MCF 10A (cell line): ENCODE measurements at regions not wholly inside any gene's neighbourhood (a gene's known extent, or its start where the extent isn't known, plus 50 kb on each side); places are given as distances from the start of the nearest gene placed in this dataset.

Experiments
- BruUV-seq: library from RNA; stranded (reverse); fragments of 400-500 nt; replicated peaks from 2 replicates; lab custom pipeline; 2021; lab: Mats Ljungman, UMichigan
- CTCF ChIA-PET: fragments of 300-600 bp; sonication (Branson Sonifier 250); formaldehyde crosslinking; extraction: SDS; loops from one replicate; lab custom pipeline; 2021; ENCODE audit warnings: antibody characterized with exemption, inconsistent platforms; lab: Yijun Ruan, JAX
- POLR2A ChIA-PET: fragments of 300-600, 350-650 bp; sonication (Branson Sonifier 250); formaldehyde crosslinking; extraction: SDS; loops from one replicate; lab custom pipeline; 2020; ENCODE audit warnings: antibody characterized with exemption, inconsistent platforms; lab: Yijun Ruan, JAX
- DNase-seq: peaks from one replicate; pipeline ENCODE4 v3.0.0-alpha.2; 2018; ENCODE audit not compliant: unreplicated experiment
- H3K27ac Mint-ChIP-seq: one replicate; pipeline ENCODE4 v1.8.0; 2022; ENCODE audit warnings: mild to moderate bottlenecking, low read depth, mixed read lengths; ENCODE audit not compliant: unreplicated experiment
- H3K27me3 Mint-ChIP-seq: one replicate; pipeline ENCODE4 v1.8.0; 2022; ENCODE audit warnings: mixed read lengths; ENCODE audit not compliant: insufficient read depth, unreplicated experiment
- H3K36me3 Mint-ChIP-seq: one replicate; pipeline ENCODE4 v1.8.0; 2022; ENCODE audit warnings: mild to moderate bottlenecking, moderate library complexity, mixed read lengths; ENCODE audit not compliant: insufficient read depth, unreplicated experiment
- H3K4me1 Mint-ChIP-seq: one replicate; pipeline ENCODE4 v1.8.0; 2022; ENCODE audit warnings: mixed read lengths; ENCODE audit not compliant: insufficient read depth, unreplicated experiment
- H3K4me3 Mint-ChIP-seq: one replicate; pipeline ENCODE4 v1.8.0; 2022; ENCODE audit warnings: mild to moderate bottlenecking, moderate library complexity, mixed read lengths; ENCODE audit not compliant: unreplicated experiment
- H3K9me3 Mint-ChIP-seq: one replicate; pipeline ENCODE4 v1.8.0; 2022; ENCODE audit warnings: mixed read lengths; ENCODE audit not compliant: unreplicated experiment
- intact Hi-C: fragments of 100-400 bp; cut with micrococcal nuclease; formaldehyde crosslinking; loops from 2 replicates; pipeline ENCODE4 v1.14.1; 2022
- TF ChIP-seq, protein P1 (sequence below): fragments of 200-600 bp; IDR thresholded peaks from one replicate; pipeline ENCODE4 v1.8.0; 2022; ENCODE audit warnings: antibody characterized with exemption, mild to moderate bottlenecking; ENCODE audit not compliant: unreplicated experiment

DNA sequence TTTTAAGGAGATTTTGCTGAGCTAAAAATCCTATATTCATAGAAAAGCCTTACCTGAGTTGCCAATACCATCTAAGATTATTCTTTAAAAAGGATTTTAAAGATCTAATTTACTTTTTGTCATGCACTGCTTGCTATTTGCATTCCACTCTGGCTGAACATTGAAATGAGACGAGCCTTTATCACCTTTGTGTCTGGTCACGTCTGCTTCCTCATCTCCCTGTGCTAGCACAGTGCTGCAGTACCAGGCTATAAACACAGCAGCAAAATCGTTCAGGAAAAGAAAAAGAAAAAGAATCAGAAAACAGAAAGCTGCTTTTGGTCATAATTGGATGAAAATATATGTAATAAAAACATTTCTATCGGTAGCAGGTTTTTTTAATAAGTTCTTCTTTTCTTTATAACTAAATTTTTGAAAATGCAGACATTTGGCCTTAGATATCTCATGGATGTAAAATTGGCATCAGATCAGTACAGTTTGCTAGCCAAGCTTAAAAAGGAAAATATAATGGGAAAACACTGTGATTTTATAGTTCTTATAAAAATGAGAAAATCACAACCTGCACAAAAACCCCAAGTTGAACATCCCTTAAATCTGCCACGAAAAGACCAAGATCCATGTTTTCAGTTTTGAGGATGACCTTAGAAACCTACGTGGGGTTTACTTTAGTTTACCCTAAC lies 735.7 kb upstream of the CXADR start:
- POLR2A ChIA-PET = interaction anchor here (0.9 kb wide), 1 partner anchor 15 kb away, joined by 3 read pairs; no protein-coding TSS in a partner anchor

DNA sequence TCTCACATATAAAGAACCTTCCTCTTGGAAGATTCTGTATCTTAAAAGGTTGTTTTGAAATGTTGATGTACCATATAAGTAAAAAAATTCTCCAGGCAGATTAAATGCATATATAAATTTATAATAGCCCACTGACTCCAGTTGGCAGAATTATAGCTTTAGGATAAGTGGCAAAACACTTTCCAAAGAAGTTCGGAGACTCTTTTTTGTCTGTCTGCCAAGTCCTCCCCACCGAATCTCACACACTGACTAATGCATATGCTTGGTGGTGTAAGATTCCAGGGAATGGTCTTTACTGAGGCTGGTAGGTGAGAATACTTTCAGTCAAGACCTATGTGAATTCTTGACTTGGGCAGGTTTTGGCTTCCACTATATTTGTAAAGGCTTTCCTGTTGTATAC lies 724.3 kb upstream of the CXADR start:
- Mint-ChIP-seq H3K4me1 (no peaks in the 10 kb centered on the region), H3K27me3 (no peaks in the 10 kb centered on the region), H3K4me3 (no peak overlapping the region), H3K27ac (no peak overlapping the region), H3K9me3 (no peaks in the 10 kb centered on the region), H3K36me3 (no peaks in the 10 kb centered on the region)
- ChIA-PET POLR2A (no interaction called here), CTCF (no interaction called here)
- no TSS peak for BruUV-seq
- intact Hi-C loops = no loop called here
- TF ChIP-seq, protein P1, sequence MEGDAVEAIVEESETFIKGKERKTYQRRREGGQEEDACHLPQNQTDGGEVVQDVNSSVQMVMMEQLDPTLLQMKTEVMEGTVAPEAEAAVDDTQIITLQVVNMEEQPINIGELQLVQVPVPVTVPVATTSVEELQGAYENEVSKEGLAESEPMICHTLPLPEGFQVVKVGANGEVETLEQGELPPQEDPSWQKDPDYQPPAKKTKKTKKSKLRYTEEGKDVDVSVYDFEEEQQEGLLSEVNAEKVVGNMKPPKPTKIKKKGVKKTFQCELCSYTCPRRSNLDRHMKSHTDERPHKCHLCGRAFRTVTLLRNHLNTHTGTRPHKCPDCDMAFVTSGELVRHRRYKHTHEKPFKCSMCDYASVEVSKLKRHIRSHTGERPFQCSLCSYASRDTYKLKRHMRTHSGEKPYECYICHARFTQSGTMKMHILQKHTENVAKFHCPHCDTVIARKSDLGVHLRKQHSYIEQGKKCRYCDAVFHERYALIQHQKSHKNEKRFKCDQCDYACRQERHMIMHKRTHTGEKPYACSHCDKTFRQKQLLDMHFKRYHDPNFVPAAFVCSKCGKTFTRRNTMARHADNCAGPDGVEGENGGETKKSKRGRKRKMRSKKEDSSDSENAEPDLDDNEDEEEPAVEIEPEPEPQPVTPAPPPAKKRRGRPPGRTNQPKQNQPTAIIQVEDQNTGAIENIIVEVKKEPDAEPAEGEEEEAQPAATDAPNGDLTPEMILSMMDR = no peak
- DNase-seq = peak; percentile 4

More for the DNA sequence above, 735.7 kb upstream of the CXADR start:
- Mint-ChIP-seq H3K4me1 (peaks cover 13% of the 10 kb centered on the region), H3K27me3 (no peaks in the 10 kb centered on the region), H3K27ac (no peak overlapping the region), H3K9me3 (peaks cover 4% of the 10 kb centered on the region), H3K4me3 (no peak overlapping the region), H3K36me3 (no peaks in the 10 kb centered on the region)
- intact Hi-C loops = no loop called here
- DNase-seq = no peak
- BruUV-seq = no TSS peak
- CTCF ChIA-PET = no interaction called here
- TF ChIP-seq, protein P1 = no peak

DNA sequence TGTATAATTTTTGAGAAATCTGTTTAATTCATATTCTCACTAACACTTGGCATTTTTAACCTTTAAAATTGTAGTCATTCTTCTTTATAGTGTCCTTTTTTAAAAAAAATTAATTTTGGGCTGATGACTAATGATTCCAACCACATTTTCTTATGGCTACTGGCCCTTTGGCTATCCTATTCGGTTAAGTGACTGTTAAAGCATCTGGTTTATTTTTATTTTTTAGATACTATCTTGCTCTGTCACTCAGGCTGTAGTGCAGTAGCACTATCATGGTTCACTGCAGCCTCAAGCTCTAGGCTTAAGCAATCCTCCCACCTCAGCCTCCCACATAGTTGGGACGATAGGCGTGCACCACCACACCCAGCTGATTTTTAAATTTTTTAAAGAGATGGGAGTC lies 723.2 kb upstream of the CXADR start:
- no peak for DNase-seq
- Mint-ChIP-seq H3K4me1 (no peaks in the 10 kb centered on the region), H3K9me3 (no peaks in the 10 kb centered on the region), H3K27me3 (no peaks in the 10 kb centered on the region), H3K36me3 (no peaks in the 10 kb centered on the region), H3K27ac (no peak overlapping the region), H3K4me3 (no peak overlapping the region)
- intact Hi-C loops = no loop called here
- TF ChIP-seq, protein P1 = no peak
- ChIA-PET POLR2A (no interaction called here), CTCF (interaction anchor here (0.5 kb wide), 1 partner anchor 626 kb away, joined by 4 read pairs; no protein-coding TSS in a partner anchor)
- no TSS peak for BruUV-seq

DNA sequence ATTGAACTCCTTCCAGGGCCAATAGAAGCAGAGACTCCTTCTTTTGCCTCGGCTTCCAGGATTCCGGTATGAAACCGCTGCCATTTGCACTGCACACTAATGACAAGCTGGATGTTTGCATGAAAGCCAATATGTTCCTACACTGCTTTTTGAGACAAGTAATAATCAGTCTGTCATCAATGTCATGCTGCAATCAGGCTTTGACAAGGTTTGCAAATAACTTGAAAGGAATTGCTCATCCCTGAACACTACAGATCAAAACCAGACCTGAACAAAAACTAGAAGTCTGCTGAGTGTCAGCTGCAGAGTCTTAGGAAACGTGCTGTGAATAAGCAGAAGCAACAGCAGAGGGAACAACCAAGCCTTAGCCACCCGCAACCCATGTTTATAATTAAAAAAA lies 720.7 kb upstream of the CXADR start:
- TF ChIP-seq, protein P1 = no peak
- Mint-ChIP-seq H3K36me3 (no peaks in the 10 kb centered on the region), H3K27me3 (no peaks in the 10 kb centered on the region), H3K27ac (no peak overlapping the region), H3K4me3 (no peak overlapping the region), H3K4me1 (peaks cover 6% of the 10 kb centered on the region), H3K9me3 (no peaks in the 10 kb centered on the region)
- DNase-seq = no peak
- ChIA-PET CTCF (interaction anchor here (1.2 kb wide), 1 partner anchor 19 kb away, joined by 3 read pairs; no protein-coding TSS in a partner anchor), POLR2A (interaction anchor here (0.6 to 0.9 kb wide), 3 partner anchors 15 to 1016 kb away, joined by 3 read pairs; no protein-coding TSS in a partner anchor)
- BruUV-seq = no TSS peak
- intact Hi-C loops = no loop called here
